HCT116 (cell line): ENCODE measurements at regions not wholly inside any gene's neighbourhood (a gene's known extent, or its start where the extent isn't known, plus 50 kb on each side); places are given as distances from the start of the nearest gene placed in this dataset.
A peak's percentile ranks its signal among the peaks of the same experiment; 100 is the strongest.

Experiments
- ATAC-seq: fragments of 200-7000 bp; cut with Tn5 transposase; 2 replicates; pipeline ENCODE4 v1.9.1; 2020; ENCODE audit warnings: mild to moderate bottlenecking, moderate library complexity
- BruUV-seq: library from RNA; stranded (reverse); fragments of 400-500 nt; replicated peaks from 2 replicates; lab custom pipeline; 2021; lab: Mats Ljungman, UMichigan
- CTCF ChIA-PET: fragments of 300-600 bp; sonication (Branson Sonifier 250); formaldehyde crosslinking; loops from one replicate; lab custom pipeline; 2021; ENCODE audit warnings: antibody characterized with exemption; lab: Charles Lee
- POLR2A ChIA-PET: fragments of 300-600, 350-600 bp; sonication (Branson Sonifier 250); formaldehyde crosslinking; loops from one replicate; lab custom pipeline; 2021; ENCODE audit warnings: antibody characterized with exemption; lab: Charles Lee
- RAD21 ChIA-PET, 2 experiments: fragments of 300-600 bp; sonication (Branson Sonifier 250); formaldehyde crosslinking; loops; one replicate each; lab custom pipeline; 2023; ENCODE audit warnings: low total read pairs in 2 of 2; ENCODE audit not compliant: uncharacterized antibody in 2 of 2, unreplicated experiment in 2 of 2, low non-redundant PET in 1 of 2; lab: Charles Lee
- DNase-seq: peaks from one replicate; pipeline ENCODE4 v3.0.0-alpha.2; 2010; ENCODE audit warnings: low read depth, low spot score
- H2AFZ ChIP-seq: fragments of 200-600 bp; shearing (Covaris generic), sonication (generic); 2 replicates; pipeline ENCODE4 v1.6.1; 2017; ENCODE audit warnings: low read depth, mixed run types, mixed read lengths, antibody characterized with exemption, low read length; ENCODE audit not compliant: poor library complexity, severe bottlenecking
- H3K27ac ChIP-seq: 2 replicates; pipeline ENCODE4 v1.5.1; 2012; ENCODE audit warnings: low read depth, low read length
- H3K27me3 ChIP-seq: fragments of 200-600 bp; sonication (generic); 2 replicates; pipeline ENCODE4 v1.6.1; 2016; ENCODE audit warnings: mixed run types, low read length, mixed read lengths; ENCODE audit not compliant: insufficient read depth
- H3K36me3 ChIP-seq, 2 experiments: fragments of 200-500 bp in 1 of 2; fragments of 200-600 bp in 1 of 2; sonication (Bioruptor generic) in 1 of 2; sonication (generic) in 1 of 2; 2 replicates each; pipeline versions ENCODE4 v1.5.1 to v1.6.1; 2014 to 2016; ENCODE audit warnings: low read length in 2 of 2, inconsistent platforms in 1 of 2, mixed read lengths in 1 of 2, mixed run types in 1 of 2; ENCODE audit not compliant: insufficient read depth in 2 of 2, control insufficient read depth in 1 of 2
- H3K4me1 ChIP-seq, 2 experiments: fragments of 200-600 bp in 1 of 2; sonication (generic) in 1 of 2; 2 replicates each; pipeline versions ENCODE4 v1.5.1 to v1.6.1; 2012 to 2017; ENCODE audit warnings: low read length in 2 of 2, inconsistent platforms in 1 of 2, mild to moderate bottlenecking in 1 of 2, mixed read lengths in 1 of 2, mixed run types in 1 of 2, moderate library complexity in 1 of 2; ENCODE audit not compliant: insufficient read depth in 2 of 2, control insufficient read depth in 1 of 2
- H3K4me2 ChIP-seq: fragments of 200-600 bp; sonication (generic); 2 replicates; pipeline ENCODE4 v1.6.1; 2017; ENCODE audit warnings: mixed run types, low read length, mixed read lengths
- H3K4me3 ChIP-seq, 2 experiments: fragments of 200-600 bp in 1 of 2; sonication (generic) in 1 of 2; replicated peaks in 1 of 2; 2 replicates each; pipeline ENCODE4 v1.5.1; 2011 to 2016; ENCODE audit warnings: low read length in 2 of 2, control low read depth in 1 of 2, low read depth in 1 of 2, mild to moderate bottlenecking in 1 of 2, mixed read lengths in 1 of 2, mixed run types in 1 of 2
- H3K79me2 ChIP-seq: fragments of 200-600 bp; sonication (generic); 2 replicates; pipeline ENCODE4 v1.6.1; 2017; ENCODE audit warnings: mild to moderate bottlenecking, mixed run types, low read length, moderate library complexity, mixed read lengths; ENCODE audit not compliant: insufficient read depth
- H3K9ac ChIP-seq: fragments of 200-600 bp; sonication (generic); 2 replicates; pipeline ENCODE4 v1.6.1; 2016; ENCODE audit warnings: low read length, mixed read lengths
- H3K9me2 ChIP-seq: fragments of 200-600 bp; sonication (generic), shearing (Covaris generic); 2 replicates; pipeline ENCODE4 v1.6.1; 2017; ENCODE audit warnings: mixed run types, mild to moderate bottlenecking, moderate library complexity; ENCODE audit not compliant: insufficient read depth
- H3K9me3 ChIP-seq, 2 experiments: fragments of 200-500 bp in 1 of 2; fragments of 200-600 bp in 1 of 2; sonication (Bioruptor generic) in 1 of 2; sonication (generic) in 1 of 2; 2 replicates each; pipeline ENCODE4 v1.6.1; 2014 to 2017; ENCODE audit warnings: low read length in 2 of 2, mixed read lengths in 2 of 2, inconsistent platforms in 1 of 2, low read depth in 1 of 2, mild to moderate bottlenecking in 1 of 2, mixed run types in 1 of 2, moderate library complexity in 1 of 2; ENCODE audit not compliant: control insufficient read depth in 1 of 2, insufficient read depth in 1 of 2
- H4K20me1 ChIP-seq: fragments of 200-600 bp; sonication (generic), shearing (Covaris generic); 2 replicates; pipeline ENCODE4 v1.6.1; 2017; ENCODE audit warnings: mixed run types, mild to moderate bottlenecking, moderate library complexity; ENCODE audit not compliant: insufficient read depth
- CBX3 ChIP-seq: IDR thresholded peaks from 2 replicates; pipeline ENCODE4 v1.6.1; 2012; ENCODE audit warnings: low read depth
- ELF1 ChIP-seq: IDR thresholded peaks from 2 replicates; pipeline ENCODE4 v1.6.1; 2012; ENCODE audit warnings: low read depth, borderline replicate concordance
- EZH2 ChIP-seq: fragments of 200-600 bp; sonication (generic); IDR thresholded peaks from 2 replicates; pipeline ENCODE4 v1.6.1; 2017; ENCODE audit warnings: antibody characterized with exemption, mixed run types
- EZH2phosphoT487 ChIP-seq: fragments of 200-600 bp; IDR thresholded peaks from 2 replicates; pipeline ENCODE4 v1.6.1; 2018; ENCODE audit warnings: antibody characterized with exemption, borderline replicate concordance
- POLR2AphosphoS5 ChIP-seq: IDR thresholded peaks from 2 replicates; pipeline ENCODE4 v1.6.1; 2011; ENCODE audit warnings: mild to moderate bottlenecking, low read depth, low read length, moderate library complexity
- RAD21 ChIP-seq: IDR thresholded peaks from 2 replicates; pipeline ENCODE4 v1.6.1; 2012; ENCODE audit warnings: low read depth, mild to moderate bottlenecking
- SP1 ChIP-seq: IDR thresholded peaks from 2 replicates; pipeline ENCODE4 v1.6.1; 2012; ENCODE audit warnings: low read depth
- TCF7L2 ChIP-seq: IDR thresholded peaks from 2 replicates; pipeline ENCODE4 v1.7.0; 2011; ENCODE audit warnings: borderline replicate concordance, inconsistent platforms; ENCODE audit not compliant: insufficient read depth, insufficient read length; ENCODE audit errors: extremely low read depth
- YY1 ChIP-seq: IDR thresholded peaks from 2 replicates; pipeline ENCODE4 v1.6.1; 2011; ENCODE audit warnings: low read length, low read depth, moderate library complexity, mild to moderate bottlenecking; ENCODE audit not compliant: insufficient replicate concordance; ENCODE audit errors: extremely low read depth
- ZFX ChIP-seq: fragments of 450-650 bp; IDR thresholded peaks from 2 replicates; pipeline ENCODE4 v1.6.1; 2017
- ZNF274 ChIP-seq: fragments of 200-500 bp; sonication (Bioruptor generic); IDR thresholded peaks from 2 replicates; pipeline ENCODE4 v1.6.1; 2014; ENCODE audit warnings: mild to moderate bottlenecking, low read depth, low read length, inconsistent platforms
- intact Hi-C: fragments of 100-400 bp; cut with micrococcal nuclease; formaldehyde crosslinking; loops from 2 replicates; pipeline ENCODE4 v1.10.0; 2022
- TF ChIP-seq, protein P1 (sequence below): IDR thresholded peaks from 2 replicates; pipeline ENCODE4 v1.6.1; 2012; ENCODE audit warnings: low read depth
- TF ChIP-seq, protein P2 (sequence below), 3 experiments: fragments of 200-600 bp in 1 of 3; sonication (generic) in 1 of 3; IDR thresholded peaks in 2 of 3; conservative IDR thresholded peaks in 1 of 3; 2 replicates each; pipeline ENCODE4 v1.5.1; 2012 to 2017; ENCODE audit warnings: low read depth in 2 of 3, low read length in 2 of 3, antibody characterized with exemption in 1 of 3, borderline replicate concordance in 1 of 3, control low read depth in 1 of 3, mild to moderate bottlenecking in 1 of 3, mixed read lengths in 1 of 3, mixed run types in 1 of 3, moderate library complexity in 1 of 3; ENCODE audit not compliant: insufficient read depth in 1 of 3

DNA sequence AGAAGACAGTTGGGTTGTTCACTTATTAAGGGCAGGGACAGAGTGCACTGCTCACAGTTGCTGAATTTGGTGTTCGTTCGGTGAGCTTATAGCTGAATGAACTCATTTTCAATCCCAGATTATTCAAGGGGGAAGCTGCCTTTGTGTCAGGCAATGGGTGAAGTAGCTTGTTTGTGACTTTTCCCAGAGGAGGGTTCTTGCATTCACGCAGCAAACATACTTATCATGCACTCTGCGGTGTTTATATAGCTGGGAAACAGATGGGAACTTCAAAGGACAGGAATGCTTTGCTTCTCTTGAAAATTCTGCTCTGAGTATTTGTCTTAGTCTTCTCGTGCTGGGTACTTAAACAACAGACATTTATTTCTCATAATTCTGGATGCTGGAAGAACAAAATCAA is 64.7 kb upstream of the ABCA1 start:
- DNase-seq (no peak), ATAC-seq (no peak)
- peaks cover 13 to 23% of the 10 kb centered on the region in 2 experiments for H3K4me1 ChIP-seq
- H3K9me3 ChIP-seq: no peaks in the 10 kb centered on the region
- no TSS peak for BruUV-seq
- no peaks in the 10 kb centered on the region for H3K79me2 ChIP-seq
- no peaks in the 10 kb centered on the region for H3K27me3 ChIP-seq
- H3K9me2 ChIP-seq: no peaks in the 10 kb centered on the region
- intact Hi-C loops: no loop called here
- H3K4me2 ChIP-seq: no peak overlapping the region
- H2AFZ ChIP-seq: peak overlapping the region; percentile 99
- no peak overlapping the region for H3K27ac ChIP-seq
- ChIA-PET CTCF (no interaction called here), RAD21 (no interaction called here), POLR2A (no interaction called here)
- no peak overlapping the region for H3K9ac ChIP-seq
- no peaks in the 10 kb centered on the region for H4K20me1 ChIP-seq
- TF ChIP-seq EZH2phosphoT487: no peak
- no peak for TF ChIP-seq RAD21
- TF ChIP-seq, protein P1, sequence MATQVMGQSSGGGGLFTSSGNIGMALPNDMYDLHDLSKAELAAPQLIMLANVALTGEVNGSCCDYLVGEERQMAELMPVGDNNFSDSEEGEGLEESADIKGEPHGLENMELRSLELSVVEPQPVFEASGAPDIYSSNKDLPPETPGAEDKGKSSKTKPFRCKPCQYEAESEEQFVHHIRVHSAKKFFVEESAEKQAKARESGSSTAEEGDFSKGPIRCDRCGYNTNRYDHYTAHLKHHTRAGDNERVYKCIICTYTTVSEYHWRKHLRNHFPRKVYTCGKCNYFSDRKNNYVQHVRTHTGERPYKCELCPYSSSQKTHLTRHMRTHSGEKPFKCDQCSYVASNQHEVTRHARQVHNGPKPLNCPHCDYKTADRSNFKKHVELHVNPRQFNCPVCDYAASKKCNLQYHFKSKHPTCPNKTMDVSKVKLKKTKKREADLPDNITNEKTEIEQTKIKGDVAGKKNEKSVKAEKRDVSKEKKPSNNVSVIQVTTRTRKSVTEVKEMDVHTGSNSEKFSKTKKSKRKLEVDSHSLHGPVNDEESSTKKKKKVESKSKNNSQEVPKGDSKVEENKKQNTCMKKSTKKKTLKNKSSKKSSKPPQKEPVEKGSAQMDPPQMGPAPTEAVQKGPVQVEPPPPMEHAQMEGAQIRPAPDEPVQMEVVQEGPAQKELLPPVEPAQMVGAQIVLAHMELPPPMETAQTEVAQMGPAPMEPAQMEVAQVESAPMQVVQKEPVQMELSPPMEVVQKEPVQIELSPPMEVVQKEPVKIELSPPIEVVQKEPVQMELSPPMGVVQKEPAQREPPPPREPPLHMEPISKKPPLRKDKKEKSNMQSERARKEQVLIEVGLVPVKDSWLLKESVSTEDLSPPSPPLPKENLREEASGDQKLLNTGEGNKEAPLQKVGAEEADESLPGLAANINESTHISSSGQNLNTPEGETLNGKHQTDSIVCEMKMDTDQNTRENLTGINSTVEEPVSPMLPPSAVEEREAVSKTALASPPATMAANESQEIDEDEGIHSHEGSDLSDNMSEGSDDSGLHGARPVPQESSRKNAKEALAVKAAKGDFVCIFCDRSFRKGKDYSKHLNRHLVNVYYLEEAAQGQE: no peak
- no peak for TF ChIP-seq TCF7L2
- TF ChIP-seq SP1: no peak
- TF ChIP-seq ELF1: no peak
- TF ChIP-seq ZNF274: no peak
- no peak for TF ChIP-seq YY1
- no peak for TF ChIP-seq ZFX
- no peak for TF ChIP-seq CBX3
- TF ChIP-seq, protein P2, sequence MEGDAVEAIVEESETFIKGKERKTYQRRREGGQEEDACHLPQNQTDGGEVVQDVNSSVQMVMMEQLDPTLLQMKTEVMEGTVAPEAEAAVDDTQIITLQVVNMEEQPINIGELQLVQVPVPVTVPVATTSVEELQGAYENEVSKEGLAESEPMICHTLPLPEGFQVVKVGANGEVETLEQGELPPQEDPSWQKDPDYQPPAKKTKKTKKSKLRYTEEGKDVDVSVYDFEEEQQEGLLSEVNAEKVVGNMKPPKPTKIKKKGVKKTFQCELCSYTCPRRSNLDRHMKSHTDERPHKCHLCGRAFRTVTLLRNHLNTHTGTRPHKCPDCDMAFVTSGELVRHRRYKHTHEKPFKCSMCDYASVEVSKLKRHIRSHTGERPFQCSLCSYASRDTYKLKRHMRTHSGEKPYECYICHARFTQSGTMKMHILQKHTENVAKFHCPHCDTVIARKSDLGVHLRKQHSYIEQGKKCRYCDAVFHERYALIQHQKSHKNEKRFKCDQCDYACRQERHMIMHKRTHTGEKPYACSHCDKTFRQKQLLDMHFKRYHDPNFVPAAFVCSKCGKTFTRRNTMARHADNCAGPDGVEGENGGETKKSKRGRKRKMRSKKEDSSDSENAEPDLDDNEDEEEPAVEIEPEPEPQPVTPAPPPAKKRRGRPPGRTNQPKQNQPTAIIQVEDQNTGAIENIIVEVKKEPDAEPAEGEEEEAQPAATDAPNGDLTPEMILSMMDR (IDR thresholded peaks at IDR 0.05 in 2 of 3, conservative IDR thresholded peaks at IDR 0.05 in 1 of 3; ENCODE audit: borderline replicate concordance in 1 of 3, insufficient read depth in 1 of 3, low read depth in 2 of 3, low read length in 2 of 3): no peak
- no peak for TF ChIP-seq EZH2
- no peak for TF ChIP-seq POLR2AphosphoS5
- no peak overlapping the region for H3K4me3 ChIP-seq
- no peaks in the 10 kb centered on the region for H3K36me3 ChIP-seq
